Gastrocnemius medialis (tissue), 4 donors: ENCODE measurements at regions not wholly inside any gene's neighbourhood (a gene's known extent, or its start where the extent isn't known, plus 50 kb on each side); places are given as distances from the start of the nearest gene placed in this dataset.

Experiments used
- CTCF ChIP-seq, 5 experiments: fragments of 450-650 bp in 3 of 5; fragments of 200-600 bp in 2 of 5; sonication (generic) in 2 of 5; IDR thresholded peaks in 4 of 5; conservative IDR thresholded peaks in 1 of 5; 1 replicate in 4 of 5; 2 replicates in 1 of 5; pipeline ENCODE4 v1.5.1; 2016 to 2019; ENCODE audit warnings: antibody characterized with exemption in 5 of 5, mild to moderate bottlenecking in 3 of 5, moderate library complexity in 3 of 5
- POLR2A ChIP-seq, 2 donors: fragments of 450-650 bp; IDR thresholded peaks; one replicate each; pipeline ENCODE4 v1.6.1; 2017; ENCODE audit warnings: antibody characterized with exemption in 2 of 2, mild to moderate bottlenecking in 2 of 2, moderate library complexity in 2 of 2

- TF ChIP-seq CTCF (IDR thresholded peaks at IDR 0.05 in 4 of 5, conservative IDR thresholded peaks at IDR 0.05 in 1 of 5) (peak; percentile 97 to 99 (median 97)), POLR2A (IDR thresholded peaks at IDR 0.05) (no peak)
Measured at GRCh38 chr3:46078712-46079400, 51.6 kb upstream of the XCR1 start.
